Activated CD4-positive, alpha-beta memory T cell treated with anti-CD3 and anti-CD28 coated beads for 36 hours (primary cell): ENCODE measurements at regions not wholly inside any gene's neighbourhood (a gene's known extent, or its start where the extent isn't known, plus 50 kb on each side); places are given as distances from the start of the nearest gene placed in this dataset.

Experiments used
- CTCF ChIA-PET: fragments of 350-600 bp; sonication (Branson Sonifier 250); formaldehyde crosslinking; loops from one replicate; lab custom pipeline; 2021; ENCODE audit warnings: antibody characterized with exemption, inconsistent platforms; lab: Charles Lee
- POLR2A ChIA-PET: fragments of 350-600 bp; sonication (Branson Sonifier 250); formaldehyde crosslinking; loops from one replicate; lab custom pipeline; 2021; ENCODE audit warnings: antibody characterized with exemption; lab: Charles Lee
- DNase-seq: peaks from one replicate; pipeline ENCODE4 v3.0.0-alpha.2; 2020
- H3K27ac Mint-ChIP-seq: one replicate; pipeline ENCODE4 v1.8.0; 2021; ENCODE audit warnings: mixed read lengths
- H3K27me3 Mint-ChIP-seq: one replicate; pipeline ENCODE4 v1.8.0; 2021; ENCODE audit warnings: mixed read lengths
- H3K36me3 Mint-ChIP-seq: one replicate; pipeline ENCODE4 v1.8.0; 2021; ENCODE audit warnings: mixed read lengths
- H3K4me1 Mint-ChIP-seq: one replicate; pipeline ENCODE4 v1.8.0; 2021; ENCODE audit warnings: low read depth, mixed read lengths
- H3K4me3 Mint-ChIP-seq: one replicate; pipeline ENCODE4 v1.8.0; 2021; ENCODE audit warnings: mild to moderate bottlenecking, mixed read lengths
- H3K9me3 Mint-ChIP-seq: one replicate; pipeline ENCODE4 v1.8.0; 2021; ENCODE audit warnings: mixed read lengths
- intact Hi-C: fragments of 100-400 bp; cut with micrococcal nuclease; formaldehyde crosslinking; loops from one replicate; pipeline ENCODE4 v1.15.1; 2023

DNA sequence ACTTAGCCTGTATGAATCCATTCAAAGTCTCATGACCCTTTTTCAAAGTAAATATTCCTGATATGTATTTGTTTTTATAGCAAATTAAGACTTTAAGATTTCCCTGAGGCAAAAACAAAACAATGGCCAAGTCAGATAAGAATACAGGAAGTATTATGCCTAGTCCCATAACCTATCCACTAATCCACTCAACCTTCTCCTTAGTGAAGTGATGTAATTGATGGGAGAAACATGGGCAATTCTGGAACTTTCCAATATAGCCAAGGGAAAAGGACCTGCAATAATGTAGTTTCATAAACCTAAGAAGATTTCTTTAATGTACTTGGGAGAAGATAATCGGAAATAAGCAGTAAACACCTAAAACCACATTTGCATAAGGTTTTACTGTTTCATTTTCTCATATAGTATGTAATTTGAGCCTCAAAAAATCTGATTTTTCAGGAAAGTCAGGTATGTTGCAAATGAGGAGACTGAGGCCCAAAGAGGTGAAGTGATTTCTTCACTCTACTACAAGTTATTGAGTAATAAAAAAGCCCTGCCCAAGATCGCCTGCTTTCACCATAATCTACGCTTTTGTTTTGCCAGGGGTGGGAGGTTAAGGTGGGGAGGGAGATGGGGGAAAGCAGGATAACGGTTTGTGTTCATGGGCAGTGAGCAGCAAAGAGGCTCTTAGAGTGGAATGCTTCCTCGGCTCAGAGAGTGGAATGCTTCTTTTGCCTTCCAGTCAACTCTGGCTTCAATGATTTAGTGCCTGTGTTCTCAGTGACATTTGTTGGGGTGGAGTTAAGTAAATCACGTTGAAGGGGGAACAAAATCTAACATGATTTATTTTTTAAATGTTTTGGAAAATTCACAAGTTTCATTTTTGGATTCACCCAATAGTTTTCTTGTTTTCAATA is 95.0 kb upstream of the FNDC3B start:
- no peak for DNase-seq
- CTCF ChIA-PET: no interaction called here
- POLR2A ChIA-PET: no interaction called here
- intact Hi-C loops: no loop called here
- Mint-ChIP-seq H3K4me1 (no peaks in the 10 kb centered on the region), H3K27me3 (peaks cover 6% of the 10 kb centered on the region), H3K36me3 (no peaks in the 10 kb centered on the region), H3K27ac (no peak overlapping the region), H3K4me3 (no peak overlapping the region), H3K9me3 (no peaks in the 10 kb centered on the region)

DNA sequence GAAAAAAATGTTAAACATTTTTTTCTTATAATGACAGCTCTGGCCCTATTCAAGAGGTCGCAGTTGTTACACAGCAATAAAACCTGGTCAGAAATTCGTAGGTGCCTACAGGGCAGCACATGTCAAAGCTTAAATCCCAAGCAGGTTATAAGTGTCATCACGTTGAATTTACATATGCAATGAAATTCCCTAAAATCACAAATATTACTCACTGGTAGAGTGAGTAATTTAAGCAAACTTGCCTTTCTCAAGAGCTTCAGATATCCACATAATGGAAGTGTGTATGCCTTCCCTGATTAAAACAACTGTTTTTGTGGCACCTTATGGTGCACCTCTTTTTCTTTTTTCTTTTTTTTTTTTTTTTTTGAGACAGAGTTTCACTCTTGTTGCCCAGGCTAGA is 90.7 kb upstream of the FNDC3B start:
- H3K9me3 Mint-ChIP-seq: no peaks in the 10 kb centered on the region
- H3K4me3 Mint-ChIP-seq: no peak overlapping the region
- CTCF ChIA-PET: no interaction called here
- no peaks in the 10 kb centered on the region for H3K4me1 Mint-ChIP-seq
- H3K36me3 Mint-ChIP-seq: no peaks in the 10 kb centered on the region
- DNase-seq: no peak
- peaks cover 6% of the 10 kb centered on the region for H3K27me3 Mint-ChIP-seq
- no peak overlapping the region for H3K27ac Mint-ChIP-seq
- POLR2A ChIA-PET: interaction anchor here (0.5 kb wide), 1 partner anchor 903 kb away, joined by 3 read pairs; no protein-coding TSS in a partner anchor
- intact Hi-C loops: no loop called here

DNA sequence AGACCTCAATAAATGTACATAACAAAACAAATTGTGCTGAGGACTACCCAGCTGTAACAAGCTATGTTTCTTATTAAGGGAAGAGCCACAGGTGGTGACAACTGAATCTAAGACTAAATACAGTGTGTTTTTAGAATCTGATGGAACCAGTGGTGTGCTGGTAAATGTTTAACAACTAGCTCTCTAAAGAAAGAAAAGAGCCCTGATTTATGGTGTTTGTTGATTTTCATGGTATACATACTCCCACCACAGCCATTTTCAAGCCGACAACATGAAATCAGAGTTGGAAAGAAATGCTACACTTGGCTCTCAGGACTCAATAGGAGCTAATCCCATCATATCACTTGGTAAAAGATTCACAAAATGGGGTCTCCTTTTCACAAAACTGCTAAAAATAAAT is 89.8 kb upstream of the FNDC3B start:
- no peak overlapping the region for H3K4me3 Mint-ChIP-seq
- CTCF ChIA-PET: no interaction called here
- no peaks in the 10 kb centered on the region for H3K9me3 Mint-ChIP-seq

DNA sequence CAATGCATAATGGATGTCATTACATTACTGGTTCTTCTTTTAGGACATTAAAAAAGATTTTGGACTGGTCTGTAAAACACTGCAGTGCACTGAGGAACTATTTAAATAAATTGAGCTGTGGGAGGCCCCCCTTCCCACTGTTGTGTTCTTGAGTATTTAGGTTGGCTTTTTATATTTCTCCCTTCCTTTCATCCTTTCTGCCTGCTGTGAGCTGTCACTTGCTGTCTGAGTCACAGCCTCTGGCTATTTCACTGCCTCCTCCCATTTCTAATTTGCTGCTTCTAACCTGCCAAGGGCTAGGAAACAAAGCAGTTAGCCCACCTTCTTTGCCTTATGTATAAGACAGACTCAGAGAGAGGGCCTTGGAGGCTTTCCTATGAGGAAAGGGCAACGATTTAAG is 89.0 kb upstream of the FNDC3B start:
- Mint-ChIP-seq H3K9me3 (no peaks in the 10 kb centered on the region), H3K27ac (no peak overlapping the region), H3K27me3 (peaks cover 5% of the 10 kb centered on the region), H3K4me1 (no peaks in the 10 kb centered on the region), H3K36me3 (no peaks in the 10 kb centered on the region), H3K4me3 (no peak overlapping the region)
- ChIA-PET CTCF (no interaction called here), POLR2A (no interaction called here)
- no peak for DNase-seq
- intact Hi-C loops: no loop called here

More for the DNA sequence above, 89.8 kb upstream of the FNDC3B start:
- Mint-ChIP-seq H3K36me3 (no peaks in the 10 kb centered on the region), H3K4me1 (no peaks in the 10 kb centered on the region), H3K27ac (no peak overlapping the region), H3K27me3 (peaks cover 5% of the 10 kb centered on the region)
- intact Hi-C loops: no loop called here
- DNase-seq: no peak
- POLR2A ChIA-PET: no interaction called here

DNA sequence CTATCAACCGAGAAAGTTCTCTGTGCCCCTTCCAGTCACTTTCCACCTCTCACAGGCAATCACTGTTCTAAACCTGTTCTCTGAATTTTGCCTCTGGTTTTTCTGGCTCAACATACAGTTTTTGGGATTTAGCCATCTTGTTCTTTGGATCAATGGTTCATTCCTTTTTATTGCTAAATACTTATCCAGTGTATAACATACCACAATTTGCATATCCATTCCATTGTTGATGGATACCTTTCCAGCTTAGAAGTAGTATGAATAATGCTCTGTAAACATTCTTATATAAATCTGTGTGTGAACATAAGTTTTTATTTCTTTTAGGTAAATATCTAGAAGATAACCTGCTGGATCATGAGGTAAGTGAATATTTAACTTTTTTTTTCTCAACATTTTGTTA is 87.8 kb upstream of the FNDC3B start:
- H3K4me3 Mint-ChIP-seq: no peak overlapping the region
- H3K27ac Mint-ChIP-seq: no peak overlapping the region
- no peaks in the 10 kb centered on the region for H3K36me3 Mint-ChIP-seq
- peaks cover 5% of the 10 kb centered on the region for H3K27me3 Mint-ChIP-seq
- H3K9me3 Mint-ChIP-seq: no peaks in the 10 kb centered on the region
- no peak for DNase-seq
- CTCF ChIA-PET: no interaction called here
- POLR2A ChIA-PET: no interaction called here
- H3K4me1 Mint-ChIP-seq: no peaks in the 10 kb centered on the region
- intact Hi-C loops: no loop called here

DNA sequence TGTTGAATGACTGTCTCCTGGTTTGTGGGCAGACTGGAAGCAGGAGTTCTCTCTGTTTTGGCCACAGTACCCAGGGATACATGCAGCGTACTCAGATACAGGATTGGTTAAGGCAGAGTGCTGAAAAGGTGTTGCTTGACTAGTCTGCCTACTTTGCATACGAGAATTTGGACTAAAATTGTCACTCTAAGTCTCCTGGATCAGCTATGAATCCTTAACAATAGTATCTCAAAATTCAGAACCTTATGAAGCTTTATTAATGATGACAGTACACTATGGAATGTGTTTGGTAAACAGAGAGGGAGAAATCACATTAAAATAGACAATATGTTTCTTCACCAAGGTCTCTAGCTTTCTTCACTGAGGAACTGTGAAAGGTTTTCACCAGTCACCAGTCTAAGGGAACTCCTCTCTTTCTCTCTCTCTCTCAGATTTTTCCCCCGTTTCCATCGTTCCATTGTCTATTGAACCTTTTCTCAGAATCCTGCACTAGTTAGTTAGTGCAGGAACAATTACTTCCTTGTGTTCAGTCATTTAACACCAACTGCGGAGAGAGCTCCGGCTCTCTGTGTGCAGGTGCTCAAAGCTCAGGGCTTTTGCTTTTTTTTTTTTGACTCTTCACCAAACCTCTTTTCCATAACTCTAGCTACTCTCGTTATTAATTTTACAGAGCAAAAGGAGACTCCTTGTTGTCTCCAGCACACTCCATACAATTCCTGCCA is 85.9 kb upstream of the FNDC3B start:
- Mint-ChIP-seq H3K36me3 (no peaks in the 10 kb centered on the region), H3K9me3 (no peaks in the 10 kb centered on the region), H3K4me3 (no peak overlapping the region), H3K27ac (no peak overlapping the region), H3K4me1 (no peaks in the 10 kb centered on the region), H3K27me3 (peaks cover 8% of the 10 kb centered on the region)
- intact Hi-C loops: no loop called here
- ChIA-PET POLR2A (no interaction called here), CTCF (no interaction called here)
- DNase-seq: no peak

DNA sequence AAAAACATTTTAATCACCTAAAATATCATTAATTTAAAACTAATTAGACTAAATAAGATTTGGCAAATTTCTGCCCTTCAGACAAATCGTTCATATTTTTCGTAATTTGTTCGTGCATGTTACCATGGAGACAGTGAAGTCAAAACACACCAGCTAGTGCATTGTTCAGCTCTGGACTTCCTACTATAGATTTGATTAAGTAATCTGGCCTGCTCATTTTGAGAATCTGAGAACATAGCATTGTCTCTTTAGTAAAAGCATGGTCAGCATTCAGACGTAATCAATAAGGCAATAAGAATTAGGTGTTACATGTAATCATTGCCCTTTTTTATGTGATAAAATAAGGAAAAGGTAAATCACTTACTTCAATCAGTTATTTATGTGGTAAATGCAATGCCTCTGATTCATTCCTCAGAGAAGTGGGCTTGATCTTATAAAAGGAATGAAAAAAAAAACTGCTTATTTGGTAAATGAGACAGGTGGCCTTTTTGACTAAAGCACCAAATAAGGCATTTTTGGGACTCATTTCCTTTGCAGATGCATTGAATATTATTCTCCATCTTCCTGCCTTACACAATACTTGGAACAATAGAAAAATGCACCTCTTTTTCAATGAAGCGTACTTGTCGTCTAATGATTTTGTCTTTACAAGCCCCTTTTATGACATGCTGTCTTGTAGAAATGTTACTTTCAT is 84.5 kb upstream of the FNDC3B start:
- no peak for DNase-seq
- Mint-ChIP-seq H3K4me1 (no peaks in the 10 kb centered on the region), H3K27me3 (peaks cover 10% of the 10 kb centered on the region), H3K4me3 (no peak overlapping the region), H3K36me3 (no peaks in the 10 kb centered on the region), H3K9me3 (no peaks in the 10 kb centered on the region), H3K27ac (no peak overlapping the region)
- intact Hi-C loops: no loop called here
- ChIA-PET POLR2A (no interaction called here), CTCF (no interaction called here)

DNA sequence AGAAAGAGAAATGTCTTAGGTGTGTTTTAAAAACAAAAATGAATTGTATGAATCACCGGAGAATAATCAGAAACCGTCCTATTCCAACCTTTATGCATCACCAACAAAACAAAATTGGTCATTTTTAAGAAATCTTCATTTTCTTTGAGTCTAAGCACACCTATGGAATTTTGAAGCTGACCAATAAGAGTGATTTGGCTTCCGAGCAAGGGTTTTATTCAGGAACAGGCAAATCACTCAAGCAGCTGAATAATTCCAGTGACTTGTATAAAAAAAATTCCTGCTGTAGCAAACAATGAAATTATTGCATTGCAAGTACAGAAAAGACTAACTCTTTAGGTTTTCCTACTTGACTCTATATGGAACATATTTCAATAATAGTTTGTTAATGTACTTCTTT is 83.8 kb upstream of the FNDC3B start:
- Mint-ChIP-seq H3K9me3 (no peaks in the 10 kb centered on the region), H3K4me3 (no peak overlapping the region), H3K27me3 (peaks cover 12% of the 10 kb centered on the region), H3K4me1 (no peaks in the 10 kb centered on the region), H3K36me3 (no peaks in the 10 kb centered on the region), H3K27ac (no peak overlapping the region)
- intact Hi-C loops: no loop called here
- ChIA-PET POLR2A (no interaction called here), CTCF (no interaction called here)
- DNase-seq: no peak

DNA sequence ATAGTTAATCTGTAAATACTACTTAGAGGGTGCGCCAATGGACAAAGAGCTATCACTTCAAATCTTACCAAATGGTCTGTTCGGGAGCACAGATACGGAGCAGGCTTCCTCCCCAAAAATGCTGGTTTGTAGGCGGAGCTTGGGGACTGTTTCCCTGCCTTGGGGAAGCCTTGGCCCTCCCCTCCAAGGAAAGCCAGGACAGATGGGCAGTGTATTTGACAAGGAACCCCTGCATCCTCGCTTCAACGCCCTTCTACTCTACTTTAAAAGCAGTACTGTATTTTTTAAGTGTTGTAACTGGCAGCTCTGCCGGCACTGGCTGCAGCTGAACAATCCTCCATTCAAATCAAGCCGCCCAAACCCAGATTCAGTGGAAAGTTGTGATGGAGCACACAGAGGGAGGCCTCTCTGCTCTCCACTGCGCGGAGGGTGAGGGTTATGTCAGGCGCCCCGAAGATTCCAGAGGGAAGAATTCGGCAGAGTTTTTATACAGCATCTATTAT is 83.1 kb upstream of the FNDC3B start:
- no peak overlapping the region for H3K4me3 Mint-ChIP-seq
- no peak overlapping the region for H3K27ac Mint-ChIP-seq
- intact Hi-C loops: no loop called here
- no peak for DNase-seq
- ChIA-PET CTCF (no interaction called here), POLR2A (no interaction called here)
- peaks cover 12% of the 10 kb centered on the region for H3K27me3 Mint-ChIP-seq
- H3K9me3 Mint-ChIP-seq: no peaks in the 10 kb centered on the region
- no peaks in the 10 kb centered on the region for H3K36me3 Mint-ChIP-seq
- no peaks in the 10 kb centered on the region for H3K4me1 Mint-ChIP-seq

DNA sequence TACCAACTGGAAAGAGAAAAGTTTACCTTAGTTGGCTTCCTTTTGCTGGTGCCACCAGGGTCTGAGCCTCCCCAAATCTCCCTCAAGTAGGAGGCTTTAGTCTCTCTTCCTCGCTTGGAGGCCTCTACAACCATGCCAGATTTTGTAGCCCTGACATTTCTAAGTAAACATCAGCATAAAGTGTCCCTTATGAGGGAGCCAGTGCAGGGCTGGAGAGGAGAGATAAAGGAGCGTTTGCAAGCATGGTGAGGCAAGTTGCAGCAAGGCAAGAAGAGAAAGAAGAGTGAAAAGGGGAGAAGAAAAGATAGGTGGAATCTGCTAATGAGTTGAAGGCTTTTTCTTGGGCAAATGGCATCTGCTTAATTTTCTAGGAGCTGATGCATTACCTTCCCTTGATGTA is 82.7 kb upstream of the FNDC3B start:
- no peak for DNase-seq
- Mint-ChIP-seq H3K36me3 (no peaks in the 10 kb centered on the region), H3K4me1 (no peaks in the 10 kb centered on the region), H3K4me3 (no peak overlapping the region), H3K27me3 (peaks cover 9% of the 10 kb centered on the region), H3K9me3 (no peaks in the 10 kb centered on the region), H3K27ac (no peak overlapping the region)
- ChIA-PET POLR2A (no interaction called here), CTCF (no interaction called here)
- intact Hi-C loops: no loop called here

DNA sequence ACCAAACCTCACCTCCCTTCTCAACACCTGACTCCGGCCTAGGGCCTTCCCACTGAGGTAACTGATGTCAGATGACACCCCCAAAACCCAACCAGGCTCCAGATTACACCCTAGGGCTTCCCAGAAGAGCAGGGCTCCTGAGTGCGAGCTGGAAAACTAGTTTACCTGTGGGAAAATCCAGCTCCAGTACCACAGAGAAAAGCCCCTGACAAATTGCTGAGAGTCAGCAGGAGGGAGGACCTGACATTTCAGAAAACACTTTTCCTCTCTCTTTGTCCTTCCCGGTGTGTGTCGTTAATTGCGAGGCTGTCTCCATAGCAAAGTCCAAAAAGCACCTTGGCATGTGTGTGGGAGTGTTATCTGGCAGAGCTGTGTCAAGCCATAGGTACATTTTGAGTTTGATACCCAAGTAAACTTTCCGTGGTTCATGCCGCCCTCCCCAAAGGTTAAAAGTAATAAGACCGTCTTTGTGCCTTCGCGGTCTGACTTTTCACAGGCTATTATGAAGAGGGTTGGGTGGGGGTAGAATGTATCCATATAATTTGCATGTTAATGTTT is 79.8 kb upstream of the FNDC3B start:
- H3K4me3 Mint-ChIP-seq: no peak overlapping the region
- no peaks in the 10 kb centered on the region for H3K36me3 Mint-ChIP-seq
- H3K27ac Mint-ChIP-seq: no peak overlapping the region
- intact Hi-C loops: no loop called here
- DNase-seq: no peak
- CTCF ChIA-PET: no interaction called here
- peaks cover 8% of the 10 kb centered on the region for H3K27me3 Mint-ChIP-seq
- POLR2A ChIA-PET: no interaction called here
- H3K9me3 Mint-ChIP-seq: no peaks in the 10 kb centered on the region
- no peaks in the 10 kb centered on the region for H3K4me1 Mint-ChIP-seq

DNA sequence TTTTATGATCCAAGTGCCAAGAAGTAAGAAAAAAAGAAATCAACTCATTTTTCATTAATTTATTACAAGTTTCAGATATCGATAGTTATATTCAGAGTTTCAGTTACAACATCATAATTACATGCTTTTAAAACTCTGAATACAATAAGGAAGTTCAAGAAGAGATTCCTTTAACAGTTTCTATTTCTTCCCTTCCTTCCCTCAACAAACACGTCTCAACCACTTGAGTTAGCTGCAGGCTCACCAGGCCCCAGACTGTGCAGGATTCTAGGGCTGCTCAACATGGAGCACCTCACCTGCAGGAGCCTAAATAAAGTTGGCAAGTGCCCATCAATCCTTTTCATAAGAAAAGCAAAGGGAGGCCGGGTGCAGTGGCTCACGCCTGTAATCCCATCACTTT is 79.2 kb upstream of the FNDC3B start:
- intact Hi-C loops: no loop called here
- no peak for DNase-seq
- Mint-ChIP-seq H3K9me3 (no peaks in the 10 kb centered on the region), H3K4me1 (no peaks in the 10 kb centered on the region), H3K36me3 (no peaks in the 10 kb centered on the region), H3K27ac (no peak overlapping the region), H3K4me3 (no peak overlapping the region), H3K27me3 (peaks cover 8% of the 10 kb centered on the region)
- ChIA-PET POLR2A (no interaction called here), CTCF (no interaction called here)
